ENCODE measurements at regions not wholly inside any gene's neighbourhood (a gene's known extent, or its start where the extent isn't known, plus 50 kb on each side); places are given as distances from the start of the nearest gene placed in this dataset.

DNA sequence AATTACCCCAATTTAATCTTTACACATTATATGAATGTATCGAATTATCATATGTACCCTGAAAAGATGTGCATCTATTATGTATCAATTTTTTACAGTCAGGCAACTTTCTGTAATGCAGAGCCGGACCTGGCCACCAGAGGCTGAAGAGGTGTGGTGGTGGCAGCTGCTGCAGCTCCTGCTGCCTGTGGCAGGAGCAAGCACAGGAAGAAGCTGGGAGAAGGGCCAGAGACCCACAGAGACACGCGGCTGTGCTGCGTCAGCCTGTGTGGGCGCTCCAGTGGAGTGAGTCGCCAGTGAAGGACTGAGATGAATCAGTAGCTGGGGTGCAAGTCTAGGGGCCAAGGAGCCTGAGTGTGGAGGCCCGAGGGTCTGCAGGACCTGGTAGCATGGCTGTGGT, 74.3 kb upstream of the COG2 start:
- no TSS peak for BruUV-seq (replicated peaks)
- WGBS, 2 experiments (ENCODE audit: extremely low coverage in 2 of 2, insufficient read length in 1 of 2): 53% methylated on average over 3 of the region's 8 CpGs; no CpG with 5 or more reads in 1 of the 2 experiments
- H3K4me1 ChIP-seq (ENCODE audit: control insufficient read depth, insufficient read depth, low read length): no peaks in the 10 kb centered on the region
- intact Hi-C loops (cut with micrococcal nuclease): no loop called here
- H3K27ac ChIP-seq (ENCODE audit: insufficient read depth, low read length): no peak overlapping the region
- H3K9ac ChIP-seq (ENCODE audit: low read depth, low read length): no peak overlapping the region
- CTCF ChIA-PET: interaction anchor here (1.0 kb wide), 1 partner anchor 18 kb away, joined by 3 read pairs; no protein-coding TSS in a partner anchor
- H2BK15ac ChIP-seq (ENCODE audit: low read depth, low read length): no peak overlapping the region
- no peak overlapping the region for H2AK9ac ChIP-seq (replicated peaks; ENCODE audit: low read depth, low read length, poor library complexity)
- no peak overlapping the region for H3K18ac ChIP-seq (ENCODE audit: low read depth, low read length)
- dilution Hi-C loops (cut with HindIII; ENCODE audit: low sequenced_read_pairs, unreplicated experiment): no loop called here
- no peak overlapping the region for H2BK120ac ChIP-seq (ENCODE audit: low read depth, low read length)
- no peak for TF ChIP-seq RAD21 (IDR thresholded peaks at IDR 0.05; ENCODE audit: low read length)
- TF ChIP-seq CEBPB (IDR thresholded peaks at IDR 0.05; ENCODE audit: low read depth, low read length): no peak
- TF ChIP-seq CHD1 (IDR thresholded peaks at IDR 0.05; ENCODE audit: low read depth, low read length): no peak
- TF ChIP-seq, protein P1, sequence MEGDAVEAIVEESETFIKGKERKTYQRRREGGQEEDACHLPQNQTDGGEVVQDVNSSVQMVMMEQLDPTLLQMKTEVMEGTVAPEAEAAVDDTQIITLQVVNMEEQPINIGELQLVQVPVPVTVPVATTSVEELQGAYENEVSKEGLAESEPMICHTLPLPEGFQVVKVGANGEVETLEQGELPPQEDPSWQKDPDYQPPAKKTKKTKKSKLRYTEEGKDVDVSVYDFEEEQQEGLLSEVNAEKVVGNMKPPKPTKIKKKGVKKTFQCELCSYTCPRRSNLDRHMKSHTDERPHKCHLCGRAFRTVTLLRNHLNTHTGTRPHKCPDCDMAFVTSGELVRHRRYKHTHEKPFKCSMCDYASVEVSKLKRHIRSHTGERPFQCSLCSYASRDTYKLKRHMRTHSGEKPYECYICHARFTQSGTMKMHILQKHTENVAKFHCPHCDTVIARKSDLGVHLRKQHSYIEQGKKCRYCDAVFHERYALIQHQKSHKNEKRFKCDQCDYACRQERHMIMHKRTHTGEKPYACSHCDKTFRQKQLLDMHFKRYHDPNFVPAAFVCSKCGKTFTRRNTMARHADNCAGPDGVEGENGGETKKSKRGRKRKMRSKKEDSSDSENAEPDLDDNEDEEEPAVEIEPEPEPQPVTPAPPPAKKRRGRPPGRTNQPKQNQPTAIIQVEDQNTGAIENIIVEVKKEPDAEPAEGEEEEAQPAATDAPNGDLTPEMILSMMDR (conservative IDR thresholded peaks at IDR 0.05; ENCODE audit: low read depth, low read length): no peak
- TF ChIP-seq, protein P2, sequence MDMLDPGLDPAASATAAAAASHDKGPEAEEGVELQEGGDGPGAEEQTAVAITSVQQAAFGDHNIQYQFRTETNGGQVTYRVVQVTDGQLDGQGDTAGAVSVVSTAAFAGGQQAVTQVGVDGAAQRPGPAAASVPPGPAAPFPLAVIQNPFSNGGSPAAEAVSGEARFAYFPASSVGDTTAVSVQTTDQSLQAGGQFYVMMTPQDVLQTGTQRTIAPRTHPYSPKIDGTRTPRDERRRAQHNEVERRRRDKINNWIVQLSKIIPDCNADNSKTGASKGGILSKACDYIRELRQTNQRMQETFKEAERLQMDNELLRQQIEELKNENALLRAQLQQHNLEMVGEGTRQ (IDR thresholded peaks at IDR 0.05; ENCODE audit: low read depth, low read length): no peak
- TF ChIP-seq POLR2A (IDR thresholded peaks at IDR 0.05; ENCODE audit: low read depth, low read length): no peak
- TF ChIP-seq ELK1 (IDR thresholded peaks at IDR 0.05; ENCODE audit: borderline replicate concordance, low read depth, low read length): no peak
- TF ChIP-seq SMC3 (IDR thresholded peaks at IDR 0.05; ENCODE audit: low read depth, low read length): no peak
- no peak for TF ChIP-seq MXI1 (IDR thresholded peaks at IDR 0.05; ENCODE audit: borderline replicate concordance, low read depth, low read length)
- TF ChIP-seq RCOR1 (IDR thresholded peaks at IDR 0.05; ENCODE audit: insufficient replicate concordance, low read length): no peak
- TF ChIP-seq RFX5 (IDR thresholded peaks at IDR 0.05; ENCODE audit: low read depth, low read length): no peak
- TF ChIP-seq NFE2L2 (IDR thresholded peaks at IDR 0.05; ENCODE audit: low read depth, low read length): no peak
- no peak for TF ChIP-seq FOS (IDR thresholded peaks at IDR 0.05; ENCODE audit: low read depth, low read length)
- no peak for TF ChIP-seq MAFK (IDR thresholded peaks at IDR 0.05; ENCODE audit: low read depth, low read length)
- no peak for TF ChIP-seq MAZ (IDR thresholded peaks at IDR 0.05; ENCODE audit: borderline replicate concordance, low read depth, low read length)
- TF ChIP-seq BHLHE40 (IDR thresholded peaks at IDR 0.05; ENCODE audit: low read depth, low read length): no peak
- H3K79me1 ChIP-seq (ENCODE audit: low read depth in 1 of 2, low read length in 2 of 2): no peaks in the 10 kb centered on the region
- H3K27me3 ChIP-seq (ENCODE audit: control insufficient read depth, insufficient read depth, low read length): no peaks in the 10 kb centered on the region
- no peak overlapping the region for H4K91ac ChIP-seq (ENCODE audit: insufficient read depth, low read depth, low read length)
- H2AK5ac ChIP-seq (ENCODE audit: low read depth, low read length): no peak overlapping the region
- ATAC-seq (ENCODE audit: low read depth): 0 out of 2 replicates have a peak, but pooled peaks have one; percentile 17
- POLR2A ChIA-PET (ENCODE audit: unreplicated experiment): no interaction called here
- no peak overlapping the region for H3K56ac ChIP-seq (ENCODE audit: extremely low read depth, insufficient read depth, low read length)
- H3K14ac ChIP-seq (replicated peaks; ENCODE audit: low read depth, low read length): no peak overlapping the region
- H3K9me3 ChIP-seq (ENCODE audit: control insufficient read depth, insufficient read depth, low read length): no peaks in the 10 kb centered on the region
- H2BK20ac ChIP-seq (ENCODE audit: low read depth, low read length): no peak overlapping the region
- H4K20me1 ChIP-seq (ENCODE audit: insufficient read depth, low read length): no peaks in the 10 kb centered on the region
- H2BK5ac ChIP-seq (ENCODE audit: low read depth, low read length, poor library complexity, severe bottlenecking): no peak overlapping the region
- no peak overlapping the region for H3K4me2 ChIP-seq (ENCODE audit: low read depth, low read length)
- in situ Hi-C loops (cut with MboI; ENCODE audit: low sequenced_read_pairs): no loop called here
- no peaks in the 10 kb centered on the region for H3K9me1 ChIP-seq (ENCODE audit: insufficient read depth, low read length)
- H3K23ac ChIP-seq (ENCODE audit: low read depth, low read length): no peak overlapping the region
- DNase-seq: peak; percentile 52
- H3K36me3 ChIP-seq (ENCODE audit: control insufficient read depth, insufficient read depth, low read length): no peaks in the 10 kb centered on the region
- no peak overlapping the region for H3K4ac ChIP-seq (ENCODE audit: low read depth, low read length)
- H2AFZ ChIP-seq (replicated peaks; ENCODE audit: low read length, poor library complexity): no peak overlapping the region
- H3K4me3 ChIP-seq (ENCODE audit: insufficient read depth, low read depth, low read length): no peak overlapping the region
- no peak overlapping the region for H4K8ac ChIP-seq (ENCODE audit: low read depth in 2 of 2, low read length in 2 of 2)
- no peak overlapping the region for H4K5ac ChIP-seq (ENCODE audit: low read depth, low read length)
